Stimulated activated naive CD4-positive, alpha-beta T cell treated with Interleukin-2 at 50 U/mL for 16 hours (primary cell): ENCODE measurements at regions not wholly inside any gene's neighbourhood (a gene's known extent, or its start where the extent isn't known, plus 50 kb on each side); places are given as distances from the start of the nearest gene placed in this dataset.
"Not testable (repeated sequence)": the region's sequence is repeated elsewhere in the genome, so short reads cannot be mapped to it uniquely, and the experiment has no call there.

Experiments
- DNase-seq: peaks from one replicate; lab custom pipeline; 2025; lab: John Stamatoyannopoulos, UW

DNA sequence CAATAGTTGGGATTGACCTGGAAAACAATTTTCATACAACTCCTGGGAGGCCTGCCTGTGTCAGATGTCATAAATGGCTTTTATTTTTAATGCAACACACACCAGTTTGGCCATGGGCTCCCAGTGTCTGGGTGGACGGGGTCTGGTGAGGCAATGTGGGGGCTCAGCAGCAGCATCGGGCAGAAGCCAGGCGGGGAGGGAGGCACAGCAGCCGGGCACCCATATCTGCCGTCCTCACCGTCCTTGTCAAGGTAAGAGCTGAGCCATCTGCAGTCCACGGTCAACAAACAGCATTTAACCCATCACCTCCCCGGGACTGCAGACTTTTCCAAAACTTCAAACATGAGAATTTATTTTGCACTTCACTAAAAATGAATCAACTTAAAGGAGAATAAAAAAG, 154.0 kb upstream of the ZNF469 start:
- not testable (repeated sequence) for DNase-seq

DNA sequence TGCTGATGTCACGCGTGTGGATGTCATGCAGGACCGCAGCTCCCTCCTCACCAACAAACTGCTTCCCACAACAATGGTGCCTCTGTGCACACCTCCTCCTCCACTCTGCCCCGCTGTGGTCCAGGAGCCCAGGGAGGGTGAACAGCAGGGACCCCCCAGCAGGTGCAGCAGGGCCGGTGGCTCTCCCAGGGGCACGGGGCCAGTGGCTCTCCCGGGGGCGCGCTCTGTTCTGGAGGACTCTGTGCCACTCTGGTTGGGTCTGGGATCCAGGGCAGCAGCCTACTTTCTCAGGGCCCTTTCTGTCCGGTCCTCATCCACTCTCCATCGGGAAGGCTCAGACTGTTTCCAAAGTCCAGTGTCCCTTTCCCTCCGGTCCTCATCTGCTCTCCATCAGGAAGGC, 153.0 kb upstream of the ZNF469 start:
- not testable (repeated sequence) for DNase-seq

DNA sequence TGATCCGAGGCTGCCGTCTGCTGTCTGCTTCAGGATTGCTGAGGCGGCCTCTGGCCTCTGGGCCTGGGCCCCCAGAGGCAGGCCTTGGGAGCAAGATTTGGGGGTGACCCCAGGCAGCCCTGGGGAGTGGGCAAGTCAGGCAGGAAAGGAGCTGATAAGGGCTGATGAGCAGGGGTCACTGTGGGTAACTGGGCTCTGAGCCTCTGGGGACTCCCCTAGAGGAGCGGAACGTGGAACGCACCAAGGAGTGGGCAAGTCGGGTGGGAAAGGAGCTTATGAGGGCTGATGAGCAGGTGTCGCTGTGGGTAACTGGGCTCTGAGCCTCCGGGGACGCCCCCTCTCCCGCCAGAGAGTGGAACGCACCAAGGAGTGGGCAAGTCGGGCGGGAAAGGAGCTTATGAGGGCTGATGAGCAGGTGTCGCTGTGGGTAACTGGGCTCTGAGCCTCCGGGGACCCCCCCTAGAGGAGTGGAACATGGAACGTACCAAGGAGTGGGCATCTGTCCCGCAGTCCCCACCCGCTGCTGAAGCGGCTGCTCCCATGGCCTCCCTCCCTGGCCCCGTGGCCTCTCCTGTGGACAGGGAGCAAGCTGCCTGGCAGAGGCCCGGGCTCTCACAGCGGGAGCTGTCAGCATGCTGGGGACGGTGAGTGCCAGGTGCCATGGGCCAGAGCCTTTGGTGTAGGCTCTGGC, 152.3 kb upstream of the ZNF469 start:
- not testable (repeated sequence) for DNase-seq

- DNase-seq, result not testable (repeated sequence)
Observed at GRCh38 chr16:88230967-88231615, 151.7 kb upstream of the ZNF469 start.

- DNase-seq, result not testable (repeated sequence)
Observed at GRCh38 chr16:88231839-88232238, 150.9 kb upstream of the ZNF469 start.

DNA sequence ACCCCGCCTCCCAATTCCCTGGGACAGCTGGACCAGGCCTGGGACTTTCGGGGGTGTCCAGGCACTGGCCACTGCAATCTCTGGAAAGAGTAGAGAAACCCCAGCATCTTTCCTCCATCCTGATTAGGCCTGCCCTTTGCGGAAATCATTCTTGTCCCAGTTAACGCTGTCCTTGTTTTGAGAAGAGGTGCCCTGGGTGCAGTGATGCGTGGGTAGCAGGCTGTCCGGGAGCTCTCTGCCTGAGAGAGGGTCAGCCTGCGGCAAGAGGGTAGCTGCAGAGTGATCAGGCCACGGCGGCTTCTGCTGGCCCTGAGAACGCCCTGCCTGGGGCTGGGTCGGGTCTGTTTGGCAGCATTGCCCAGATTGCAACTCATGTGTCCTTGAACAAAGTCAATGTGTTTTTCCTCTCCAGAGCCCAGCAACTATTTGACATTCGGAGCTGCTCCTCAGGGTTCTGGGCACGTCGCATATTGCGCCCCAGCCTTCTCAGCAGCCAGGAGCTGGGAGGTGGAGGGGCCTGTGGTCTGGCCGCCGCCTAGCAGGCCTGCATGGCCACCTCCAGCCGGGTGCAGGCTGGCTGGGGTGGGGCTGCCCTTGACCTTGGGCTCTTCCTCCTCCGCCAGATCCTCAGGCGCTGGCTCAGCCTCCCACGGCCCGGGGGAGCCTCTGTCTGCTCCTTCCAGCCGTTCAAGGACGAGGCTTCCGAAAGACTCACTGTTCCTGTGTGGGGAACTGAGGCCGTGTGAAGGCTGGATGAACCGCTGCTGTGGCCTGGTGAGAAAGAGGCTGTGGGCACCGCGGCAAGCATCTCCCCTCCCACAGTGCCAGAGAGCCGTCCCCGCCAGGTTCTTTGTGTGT, 150.1 kb upstream of the ZNF469 start:
- DNase-seq, result not testable (repeated sequence)

DNA sequence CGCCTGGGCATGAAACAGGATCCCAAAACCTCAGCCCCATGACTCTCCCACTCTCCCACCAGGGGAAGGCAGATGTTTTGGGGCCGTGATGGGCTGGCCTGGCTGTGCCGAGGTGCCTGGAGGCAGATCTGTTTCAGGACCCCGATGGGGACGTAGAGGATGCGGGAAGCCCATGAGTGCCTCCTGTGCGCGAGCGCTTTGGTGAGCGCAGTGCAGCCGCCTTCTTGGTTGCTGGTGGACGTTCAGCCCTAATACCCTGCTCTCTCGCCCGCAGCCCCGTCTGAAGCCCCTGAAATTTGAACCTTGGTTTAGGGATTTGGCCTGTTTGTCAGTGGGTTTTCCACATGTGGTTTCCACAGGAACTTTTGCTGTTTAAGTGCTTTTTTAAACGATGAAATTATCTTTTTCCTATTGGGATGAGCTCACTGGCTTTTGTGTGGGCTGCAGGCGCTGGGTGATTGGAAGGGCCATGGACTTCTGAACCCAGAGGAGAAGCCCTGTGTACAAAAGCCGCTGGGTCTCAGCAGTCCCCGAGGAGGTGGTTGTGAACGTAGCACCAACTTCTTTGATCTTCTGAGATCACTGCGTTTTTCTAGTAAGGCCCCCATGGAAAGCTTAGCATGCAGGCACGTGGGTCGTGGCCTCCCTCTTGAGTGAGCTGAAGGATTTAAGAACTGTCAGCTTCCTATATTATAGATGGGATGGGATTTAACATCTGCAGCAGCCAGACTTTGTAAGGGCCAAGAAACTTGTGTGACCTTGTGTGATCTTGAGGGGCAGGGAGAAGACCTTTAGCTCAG, 148.9 kb upstream of the ZNF469 start:
- DNase-seq, result not testable (repeated sequence)

DNA sequence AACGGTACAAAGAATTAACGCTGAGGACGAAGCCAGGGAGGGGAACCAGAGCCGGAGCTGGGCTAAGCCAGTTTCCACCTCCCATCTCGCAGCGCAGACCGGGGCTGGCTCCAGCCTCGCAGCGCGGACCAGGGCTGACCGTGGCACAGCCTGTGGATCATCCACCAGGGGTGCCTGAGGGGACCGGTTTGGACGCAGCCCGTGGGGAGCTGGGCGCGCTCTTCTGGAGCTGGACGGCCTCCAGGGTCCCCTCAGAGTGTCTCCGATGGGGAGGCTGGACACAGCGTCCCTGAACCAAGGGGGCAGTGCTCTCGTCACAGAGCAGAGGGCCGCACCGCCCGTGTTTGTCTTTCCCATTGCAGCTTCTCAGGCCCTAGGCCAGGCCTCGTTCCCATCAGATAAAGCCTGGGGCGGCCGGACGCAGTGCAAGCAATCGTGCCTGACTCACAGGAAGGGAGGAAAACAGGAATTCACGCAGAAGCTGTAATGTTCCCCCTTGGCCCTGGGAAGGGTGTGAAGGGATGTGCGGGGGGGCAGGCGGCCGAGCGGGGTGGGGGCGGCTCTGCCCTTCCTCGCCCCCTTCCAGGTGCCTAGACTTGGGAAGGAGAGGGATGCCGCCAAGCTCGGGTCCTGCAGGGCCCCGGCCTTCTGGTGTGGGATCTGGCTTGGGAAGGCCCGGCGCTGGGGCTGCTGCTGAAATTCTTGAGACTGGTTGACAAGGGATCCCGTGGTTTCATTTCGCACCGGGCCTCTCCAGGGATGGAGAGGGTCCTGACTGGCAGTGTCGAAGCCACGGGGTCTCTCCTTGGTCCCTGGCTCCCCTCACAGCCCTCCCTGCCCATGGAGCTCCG, 148.1 kb upstream of the ZNF469 start:
- not testable (repeated sequence) for DNase-seq

GRCh38 chr16:88235691-88236090, 147.1 kb upstream of the ZNF469 start:
- DNase-seq, result not testable (repeated sequence)

GRCh38 chr16:88236229-88236628, 146.5 kb upstream of the ZNF469 start:
- not testable (repeated sequence) for DNase-seq

DNA sequence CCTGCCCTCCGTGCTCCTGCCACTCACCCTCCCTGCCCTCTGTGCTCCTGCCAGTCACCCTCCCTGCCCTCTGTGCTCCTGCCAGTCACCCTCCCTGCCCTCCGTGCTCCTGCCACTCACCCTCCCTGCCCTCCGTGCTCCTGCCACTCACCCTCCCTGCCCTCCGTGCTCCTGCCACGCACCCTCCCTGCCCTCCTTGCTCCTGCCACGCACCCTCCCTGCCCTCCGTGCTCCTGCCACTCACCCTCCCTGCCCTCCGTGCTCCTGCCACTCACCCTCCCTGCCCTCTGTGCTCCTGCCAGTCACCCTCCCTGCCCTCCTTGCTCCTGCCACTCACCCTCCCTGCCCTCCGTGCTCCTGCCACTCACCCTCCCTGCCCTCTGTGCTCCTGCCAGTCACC, 145.4 kb upstream of the ZNF469 start:
- not testable (repeated sequence) for DNase-seq

DNA sequence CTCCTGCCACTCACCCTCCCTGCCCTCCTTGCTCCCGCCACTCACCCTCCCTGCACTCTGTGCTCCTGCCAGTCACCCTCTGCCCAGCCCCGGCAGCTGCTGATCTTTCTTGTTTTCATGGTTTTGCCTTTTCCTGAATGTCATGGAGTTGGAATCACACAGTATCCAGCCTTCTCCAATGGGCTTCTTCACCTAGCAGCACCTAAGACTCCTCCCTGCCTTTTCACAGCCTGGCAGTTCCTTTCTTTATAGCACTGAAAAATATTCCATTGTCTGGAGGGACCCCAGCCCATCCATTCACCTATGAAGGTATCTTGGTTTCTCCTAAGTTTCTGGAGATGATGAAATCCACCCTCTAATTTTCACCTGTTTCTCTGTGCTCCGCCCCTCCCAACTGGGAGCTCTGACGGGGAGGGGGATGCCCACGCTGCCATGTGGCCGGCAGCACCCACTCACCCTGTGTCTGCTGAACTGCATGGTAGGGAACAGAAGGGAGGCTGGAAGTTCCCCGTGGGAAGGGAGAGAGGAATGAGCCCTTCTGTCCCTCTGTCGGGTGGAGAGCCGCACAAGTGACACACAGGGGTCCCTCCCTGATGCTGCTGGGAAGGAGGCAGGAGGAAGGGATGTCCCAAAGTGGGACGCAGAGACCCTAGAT, 144.9 kb upstream of the ZNF469 start:
- DNase-seq, result not testable (repeated sequence)

- DNase-seq, result not testable (repeated sequence)
Observed at GRCh38 chr16:88238732-88239274, 144.0 kb upstream of the ZNF469 start.

DNA sequence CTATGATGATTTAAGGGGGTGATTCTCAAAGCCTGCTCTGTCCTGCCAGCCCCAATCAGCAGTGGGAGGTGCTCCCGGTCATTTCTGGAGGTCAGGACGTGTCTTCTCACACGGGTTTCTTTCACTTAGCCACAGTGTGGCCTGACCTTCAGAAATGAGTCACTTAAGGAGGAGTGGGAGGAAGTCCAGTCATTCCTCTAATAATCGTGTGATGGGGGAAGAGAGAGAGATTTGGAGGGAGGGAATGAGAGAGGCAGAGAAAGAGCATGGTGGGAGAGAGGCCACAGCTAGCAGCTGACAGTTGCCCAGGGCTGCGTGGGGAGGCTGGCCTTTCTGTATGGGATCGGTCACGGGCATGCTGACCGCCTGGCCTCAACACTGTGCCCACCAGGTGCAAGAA, 142.6 kb upstream of the ZNF469 start:
- not testable (repeated sequence) for DNase-seq

DNA sequence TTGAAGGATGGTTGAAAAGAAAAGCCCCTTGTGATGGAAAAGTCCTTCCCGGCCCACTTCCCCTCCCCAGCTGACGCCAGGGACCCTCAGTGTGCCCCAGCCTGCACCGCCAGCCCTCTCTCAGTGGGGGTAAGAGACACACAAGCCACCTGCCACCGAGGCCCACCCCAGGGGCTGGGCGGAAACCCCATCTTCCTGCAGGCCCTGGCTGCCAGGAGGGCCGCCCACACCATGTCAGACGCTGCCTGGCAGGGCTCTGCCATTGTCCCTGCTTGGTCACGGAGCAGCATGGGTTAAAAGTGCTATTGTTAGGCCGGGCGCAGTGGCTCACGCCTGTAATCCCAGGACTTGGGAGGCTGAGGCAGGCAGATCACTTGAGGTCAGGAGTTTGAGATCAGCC, 142.0 kb upstream of the ZNF469 start:
- DNase-seq, result not testable (repeated sequence)

- not testable (repeated sequence) for DNase-seq
Observed at GRCh38 chr16:88241404-88242311, 141.1 kb upstream of the ZNF469 start.

GRCh38 chr16:88242312-88243295, 140.2 kb upstream of the ZNF469 start:
- DNase-seq, result not testable (repeated sequence)

- DNase-seq, result not testable (repeated sequence)
Observed at GRCh38 chr16:88243921-88244320, 138.8 kb upstream of the ZNF469 start.
